ENCODE measurements at regions not wholly inside any gene's neighbourhood (a gene's known extent, or its start where the extent isn't known, plus 50 kb on each side); places are given as distances from the start of the nearest gene placed in this dataset.

DNA sequence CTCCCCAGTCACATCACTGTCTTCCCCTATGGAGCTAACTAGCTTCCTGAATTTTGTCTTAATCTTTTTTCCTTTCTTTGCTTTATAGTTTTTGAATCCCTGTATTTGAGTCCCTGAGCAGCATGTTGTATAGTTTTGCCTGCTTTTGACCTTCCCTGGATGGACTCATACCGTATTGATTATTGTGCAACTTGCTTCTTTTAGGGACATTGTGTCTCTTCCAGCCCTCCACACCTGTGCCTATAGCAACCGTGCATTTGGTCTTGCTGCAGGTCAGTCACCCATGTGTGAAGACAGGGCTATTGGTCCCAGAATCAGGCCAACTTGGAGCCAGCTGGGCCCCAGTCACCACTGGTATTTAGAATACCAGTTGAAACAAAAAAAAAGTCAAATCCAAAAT, 158.9 kb upstream of the ADCY1 start:
- Histone ChIP-seq H3K4me3 (ENCODE audit: low read length in 2 of 2) (no peak overlapping the region), H3K4me2 (ENCODE audit: insufficient read depth, low read length, poor library complexity, severe bottlenecking) (no peak overlapping the region), H2BK15ac (ENCODE audit: low read length) (no peak overlapping the region), H3K4me1 (ENCODE audit: control insufficient read depth in 2 of 2, insufficient read depth in 1 of 2, low read depth in 1 of 2, low read length in 2 of 2) (no peaks in the 10 kb centered on the region), H2BK12ac (ENCODE audit: low read length) (no peak overlapping the region), H2AFZ (ENCODE audit: low read length) (no peak overlapping the region), H3K4ac (ENCODE audit: low read length) (no peak overlapping the region), H4K8ac (ENCODE audit: low read depth, low read length) (no peak overlapping the region), H2BK5ac (ENCODE audit: low read length) (no peak overlapping the region), H3K9me3 (replicated peaks in 1 of 2; ENCODE audit: control insufficient read depth in 2 of 2, insufficient read depth in 1 of 2, low read depth in 1 of 2, low read length in 2 of 2) (peaks cover 0 to 3% of the 10 kb centered on the region in 2 donors), H3K27ac (replicated peaks; ENCODE audit: low read length) (no peak overlapping the region), H3K14ac (ENCODE audit: low read length) (no peak overlapping the region), H2BK120ac (ENCODE audit: low read depth, low read length) (no peak overlapping the region), H3K36me3 (replicated peaks in 1 of 2; ENCODE audit: control insufficient read depth in 2 of 2, insufficient read depth in 2 of 2, low read length in 2 of 2) (no peaks in the 10 kb centered on the region), H4K91ac (ENCODE audit: low read depth, low read length, poor library complexity) (no peak overlapping the region), H3K23ac (ENCODE audit: low read depth, low read length, poor library complexity) (no peak overlapping the region), H3K79me1 (ENCODE audit: low read depth, low read length) (no peaks in the 10 kb centered on the region), H2AK5ac (ENCODE audit: low read depth, low read length) (no peak overlapping the region), H3K18ac (ENCODE audit: low read length) (no peak overlapping the region), H3K27me3 (ENCODE audit: control insufficient read depth in 3 of 3, insufficient read depth in 3 of 3, low read depth in 1 of 3, low read length in 3 of 3) (peaks cover 0 to 5% (median 0%) of the 10 kb centered on the region in 3 experiments), H3K9ac (ENCODE audit: low read depth, low read length, poor library complexity) (no peak overlapping the region)
- DNase-seq (ENCODE audit: low spot score) = no peak
- WGBS, 2 donors (ENCODE audit: extremely low coverage in 2 of 2, insufficient read length in 2 of 2, insufficient replicate concordance in 1 of 2) = no CpG with 5 or more reads among the region's 2 CpGs

DNA sequence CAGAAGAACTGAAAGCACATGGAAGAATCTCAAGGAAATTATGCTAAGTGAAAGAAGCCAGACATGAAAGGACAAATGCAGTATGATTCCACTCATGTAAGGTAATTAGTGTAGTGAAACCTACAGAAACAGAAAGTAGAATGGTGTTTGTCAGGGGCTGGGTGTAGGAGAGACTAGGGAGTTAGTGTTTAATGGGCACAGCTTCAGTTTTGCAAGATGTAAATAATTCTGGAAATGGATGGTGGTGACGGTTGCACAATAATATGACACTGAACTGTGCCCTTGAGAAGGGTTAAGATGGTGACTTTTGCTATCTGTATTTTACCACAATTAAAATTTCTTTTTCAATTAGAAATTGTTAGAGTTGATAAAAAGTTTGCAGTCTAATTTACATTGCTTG, 157.3 kb upstream of the ADCY1 start:
- no peak overlapping the region for H2AK5ac ChIP-seq (ENCODE audit: low read depth, low read length)

DNA sequence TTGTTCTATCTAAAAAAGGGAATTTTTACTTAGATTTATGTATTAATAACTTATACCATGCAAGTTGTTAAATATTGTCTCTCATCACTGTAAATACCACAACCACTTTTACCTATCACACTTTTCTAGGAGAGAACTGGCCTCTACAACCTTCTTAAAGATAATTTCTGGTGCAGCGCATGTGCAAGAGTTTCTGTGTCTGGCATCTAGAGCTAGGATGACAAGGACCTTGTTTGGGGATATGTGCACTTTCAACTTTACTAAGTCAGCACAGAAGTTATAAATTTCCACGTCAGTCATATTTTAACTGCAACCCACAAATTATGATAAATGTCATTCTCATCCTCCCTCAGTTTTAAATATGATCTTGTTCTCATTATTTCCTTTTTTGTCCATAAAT, 156.9 kb upstream of the ADCY1 start:
- H3K4ac ChIP-seq (ENCODE audit: low read length) = no peak overlapping the region
- H3K4me1 ChIP-seq (ENCODE audit: control insufficient read depth in 2 of 2, insufficient read depth in 1 of 2, low read depth in 1 of 2, low read length in 2 of 2) = no peaks in the 10 kb centered on the region
- H3K27ac ChIP-seq (replicated peaks; ENCODE audit: low read length) = no peak overlapping the region
- no peak overlapping the region for H2BK120ac ChIP-seq (ENCODE audit: low read depth, low read length)
- H3K36me3 ChIP-seq (replicated peaks in 1 of 2; ENCODE audit: control insufficient read depth in 2 of 2, insufficient read depth in 2 of 2, low read length in 2 of 2) = no peaks in the 10 kb centered on the region
- no peak overlapping the region for H3K18ac ChIP-seq (ENCODE audit: low read length)
- H2BK15ac ChIP-seq (ENCODE audit: low read length) = no peak overlapping the region
- no peak overlapping the region for H3K4me2 ChIP-seq (ENCODE audit: insufficient read depth, low read length, poor library complexity, severe bottlenecking)
- no peaks in the 10 kb centered on the region for H3K9me3 ChIP-seq (replicated peaks in 1 of 2; ENCODE audit: control insufficient read depth in 2 of 2, insufficient read depth in 1 of 2, low read depth in 1 of 2, low read length in 2 of 2)
- H2AFZ ChIP-seq (ENCODE audit: low read length) = no peak overlapping the region
- no peaks in the 10 kb centered on the region for H3K79me1 ChIP-seq (ENCODE audit: low read depth, low read length)
- H3K9ac ChIP-seq (ENCODE audit: low read depth, low read length, poor library complexity) = no peak overlapping the region
- H2AK5ac ChIP-seq (ENCODE audit: low read depth, low read length) = no peak overlapping the region
- no peak overlapping the region for H2BK5ac ChIP-seq (ENCODE audit: low read length)
- WGBS, 2 donors (ENCODE audit: extremely low coverage in 2 of 2, insufficient read length in 2 of 2, insufficient replicate concordance in 1 of 2) = no CpG with 5 or more reads among the region's 2 CpGs
- H3K4me3 ChIP-seq (ENCODE audit: low read length in 2 of 2) = no peak overlapping the region
- H4K8ac ChIP-seq (ENCODE audit: low read depth, low read length) = no peak overlapping the region
- no peak overlapping the region for H4K91ac ChIP-seq (ENCODE audit: low read depth, low read length, poor library complexity)
- H3K23ac ChIP-seq (ENCODE audit: low read depth, low read length, poor library complexity) = no peak overlapping the region
- H3K27me3 ChIP-seq (ENCODE audit: control insufficient read depth in 3 of 3, insufficient read depth in 3 of 3, low read depth in 1 of 3, low read length in 3 of 3) = peaks cover 0 to 5% (median 0%) of the 10 kb centered on the region in 3 experiments
- H3K14ac ChIP-seq (ENCODE audit: low read length) = no peak overlapping the region
- H2BK12ac ChIP-seq (ENCODE audit: low read length) = no peak overlapping the region
- DNase-seq (ENCODE audit: low spot score) = no peak

More for the DNA sequence above, 157.3 kb upstream of the ADCY1 start:
- H3K9me3 ChIP-seq (replicated peaks in 1 of 2; ENCODE audit: control insufficient read depth in 2 of 2, insufficient read depth in 1 of 2, low read depth in 1 of 2, low read length in 2 of 2) = no peaks in the 10 kb centered on the region
- no peak overlapping the region for H3K4me3 ChIP-seq (ENCODE audit: low read length in 2 of 2)
- peaks cover 0 to 5% (median 0%) of the 10 kb centered on the region in 3 experiments for H3K27me3 ChIP-seq (ENCODE audit: control insufficient read depth in 3 of 3, insufficient read depth in 3 of 3, low read depth in 1 of 3, low read length in 3 of 3)
- H4K91ac ChIP-seq (ENCODE audit: low read depth, low read length, poor library complexity) = no peak overlapping the region
- no peak overlapping the region for H4K8ac ChIP-seq (ENCODE audit: low read depth, low read length)
- no peak overlapping the region for H3K9ac ChIP-seq (ENCODE audit: low read depth, low read length, poor library complexity)
- H3K23ac ChIP-seq (ENCODE audit: low read depth, low read length, poor library complexity) = no peak overlapping the region
- H3K27ac ChIP-seq (replicated peaks; ENCODE audit: low read length) = no peak overlapping the region
- H3K79me1 ChIP-seq (ENCODE audit: low read depth, low read length) = no peaks in the 10 kb centered on the region
- H3K14ac ChIP-seq (ENCODE audit: low read length) = no peak overlapping the region
- no peak overlapping the region for H3K18ac ChIP-seq (ENCODE audit: low read length)
- H2BK120ac ChIP-seq (ENCODE audit: low read depth, low read length) = no peak overlapping the region
- H2BK12ac ChIP-seq (ENCODE audit: low read length) = no peak overlapping the region
- no peak for DNase-seq (ENCODE audit: low spot score)
- H3K4me1 ChIP-seq (ENCODE audit: control insufficient read depth in 2 of 2, insufficient read depth in 1 of 2, low read depth in 1 of 2, low read length in 2 of 2) = no peaks in the 10 kb centered on the region
- H2BK15ac ChIP-seq (ENCODE audit: low read length) = no peak overlapping the region
- no peak overlapping the region for H2BK5ac ChIP-seq (ENCODE audit: low read length)
- WGBS, 2 donors (ENCODE audit: extremely low coverage in 2 of 2, insufficient read length in 2 of 2, insufficient replicate concordance in 1 of 2) = no CpG with 5 or more reads among the region's 1 CpG
- no peak overlapping the region for H3K4me2 ChIP-seq (ENCODE audit: insufficient read depth, low read length, poor library complexity, severe bottlenecking)
- no peak overlapping the region for H2AFZ ChIP-seq (ENCODE audit: low read length)
- H3K4ac ChIP-seq (ENCODE audit: low read length) = no peak overlapping the region
- H3K36me3 ChIP-seq (replicated peaks in 1 of 2; ENCODE audit: control insufficient read depth in 2 of 2, insufficient read depth in 2 of 2, low read length in 2 of 2) = no peaks in the 10 kb centered on the region

DNA sequence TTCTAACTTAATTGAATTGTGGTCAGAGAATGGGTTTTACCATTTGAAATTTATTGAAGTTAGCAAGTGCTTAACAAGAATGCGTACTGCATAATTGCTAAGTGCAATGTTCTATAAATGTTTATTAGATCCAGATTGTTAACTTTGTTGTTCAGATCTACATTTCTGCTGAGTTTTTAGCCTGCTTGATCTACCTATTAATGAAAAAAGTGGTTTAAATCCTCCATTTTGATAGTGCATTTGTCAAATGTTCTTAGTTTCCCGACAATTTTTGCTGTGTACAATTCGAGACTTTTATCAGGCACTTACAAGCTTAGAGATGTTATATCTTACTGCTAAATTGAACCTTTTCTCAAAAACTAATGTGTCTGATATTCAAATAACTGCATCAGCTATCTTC, 156.4 kb upstream of the ADCY1 start:
- Histone ChIP-seq H3K36me3 (replicated peaks in 1 of 2; ENCODE audit: control insufficient read depth in 2 of 2, insufficient read depth in 2 of 2, low read length in 2 of 2) (no peaks in the 10 kb centered on the region), H2BK5ac (ENCODE audit: low read length) (no peak overlapping the region), H3K14ac (ENCODE audit: low read length) (no peak overlapping the region), H3K4me1 (ENCODE audit: control insufficient read depth in 2 of 2, insufficient read depth in 1 of 2, low read depth in 1 of 2, low read length in 2 of 2) (no peaks in the 10 kb centered on the region), H4K91ac (ENCODE audit: low read depth, low read length, poor library complexity) (no peak overlapping the region), H2AK5ac (ENCODE audit: low read depth, low read length) (no peak overlapping the region), H4K8ac (ENCODE audit: low read depth, low read length) (no peak overlapping the region), H2BK12ac (ENCODE audit: low read length) (no peak overlapping the region), H2BK15ac (ENCODE audit: low read length) (no peak overlapping the region), H3K23ac (ENCODE audit: low read depth, low read length, poor library complexity) (no peak overlapping the region), H3K27ac (replicated peaks; ENCODE audit: low read length) (no peak overlapping the region), H3K79me1 (ENCODE audit: low read depth, low read length) (no peaks in the 10 kb centered on the region), H2BK120ac (ENCODE audit: low read depth, low read length) (no peak overlapping the region), H3K27me3 (ENCODE audit: control insufficient read depth in 3 of 3, insufficient read depth in 3 of 3, low read depth in 1 of 3, low read length in 3 of 3) (peaks cover 0 to 5% (median 0%) of the 10 kb centered on the region in 3 experiments), H3K4me2 (ENCODE audit: insufficient read depth, low read length, poor library complexity, severe bottlenecking) (no peak overlapping the region), H3K18ac (ENCODE audit: low read length) (no peak overlapping the region), H3K9me3 (replicated peaks in 1 of 2; ENCODE audit: control insufficient read depth in 2 of 2, insufficient read depth in 1 of 2, low read depth in 1 of 2, low read length in 2 of 2) (no peaks in the 10 kb centered on the region), H3K4ac (ENCODE audit: low read length) (no peak overlapping the region), H3K9ac (ENCODE audit: low read depth, low read length, poor library complexity) (no peak overlapping the region), H2AFZ (ENCODE audit: low read length) (no peak overlapping the region), H3K4me3 (ENCODE audit: low read length in 2 of 2) (no peak overlapping the region)
- DNase-seq (ENCODE audit: low spot score) = no peak
- no CpG with 5 or more reads among the region's 3 CpGs for WGBS, 2 donors (ENCODE audit: extremely low coverage in 2 of 2, insufficient read length in 2 of 2, insufficient replicate concordance in 1 of 2)

Measured in neuronal stem cell (in vitro differentiated cells).